ENCODE measurements at regions not wholly inside any gene's neighbourhood (a gene's known extent, or its start where the extent isn't known, plus 50 kb on each side); places are given as distances from the start of the nearest gene placed in this dataset.

GRCh38 chr5:18487928-18488480 is 853.7 kb downstream of the TAF11L14 start:
- Mint-ChIP-seq H3K27me3 (ENCODE audit: insufficient read depth, low read depth, poor library complexity) (no peaks in the 10 kb centered on the region), H3K36me3 (ENCODE audit: low read depth) (no peaks in the 10 kb centered on the region), H3K9me3 (no peaks in the 10 kb centered on the region), H3K4me1 (peaks cover 14% of the 10 kb centered on the region; the same call in 2 of the 3 replicates), H3K27ac (peak overlapping the region; percentile 56), H3K4me3 (no peak overlapping the region)
- Histone ChIP-seq H3K27me3 (ENCODE audit: insufficient read depth) (no peaks in the 10 kb centered on the region), H3K4me2 (no peak overlapping the region), H3F3A (replicated peaks; ENCODE audit: low read depth) (no peaks in the 10 kb centered on the region), H2AFZ (no peak overlapping the region), H4K20me1 (replicated peaks; ENCODE audit: insufficient read depth) (no peaks in the 10 kb centered on the region), H3K27ac (ENCODE audit: low read depth) (no peak overlapping the region), H3K4me1 (ENCODE audit: insufficient read depth) (peaks cover 14% of the 10 kb centered on the region; the same call in 1 of the 2 replicates), H3K79me2 (replicated peaks; ENCODE audit: insufficient read depth) (no peaks in the 10 kb centered on the region), H3K9me2 (ENCODE audit: insufficient read depth) (no peaks in the 10 kb centered on the region), H3K36me3 (ENCODE audit: insufficient read depth) (no peaks in the 10 kb centered on the region), H3K4me3 (no peak overlapping the region)
- no peak; the same call in 2 of the 3 replicates for ATAC-seq
- peak; percentile 14 for DNase-seq (ENCODE audit: low spot score)
- TF ChIP-seq NANOG (IDR thresholded peaks at IDR 0.05; ENCODE audit: borderline replicate concordance), result no peak
- TF ChIP-seq ZNF462 (CRISPR knock-in tag; IDR thresholded peaks at IDR 0.05), result no peak
- no peak for TF ChIP-seq STAT1 (IDR thresholded peaks at IDR 0.05; ENCODE audit: unreplicated experiment)
- no peak for TF ChIP-seq EZH2 (IDR thresholded peaks at IDR 0.05; ENCODE audit: low read depth, unreplicated experiment)
- TF ChIP-seq ZNF331 (CRISPR knock-in tag; IDR thresholded peaks at IDR 0.05; ENCODE audit: low read depth), result no peak
- TF ChIP-seq REST (IDR thresholded peaks at IDR 0.05; ENCODE audit: unreplicated experiment), result no peak
